DLD1 (cell line): ENCODE measurements at regions not wholly inside any gene's neighbourhood (a gene's known extent, or its start where the extent isn't known, plus 50 kb on each side); places are given as distances from the start of the nearest gene placed in this dataset.

Source experiments
- in situ Hi-C: cut with HindIII; loops from 2 replicates; pipeline ENCODE4 v1.10.0; 2017; ENCODE audit warnings: low sequenced_read_pairs

DNA sequence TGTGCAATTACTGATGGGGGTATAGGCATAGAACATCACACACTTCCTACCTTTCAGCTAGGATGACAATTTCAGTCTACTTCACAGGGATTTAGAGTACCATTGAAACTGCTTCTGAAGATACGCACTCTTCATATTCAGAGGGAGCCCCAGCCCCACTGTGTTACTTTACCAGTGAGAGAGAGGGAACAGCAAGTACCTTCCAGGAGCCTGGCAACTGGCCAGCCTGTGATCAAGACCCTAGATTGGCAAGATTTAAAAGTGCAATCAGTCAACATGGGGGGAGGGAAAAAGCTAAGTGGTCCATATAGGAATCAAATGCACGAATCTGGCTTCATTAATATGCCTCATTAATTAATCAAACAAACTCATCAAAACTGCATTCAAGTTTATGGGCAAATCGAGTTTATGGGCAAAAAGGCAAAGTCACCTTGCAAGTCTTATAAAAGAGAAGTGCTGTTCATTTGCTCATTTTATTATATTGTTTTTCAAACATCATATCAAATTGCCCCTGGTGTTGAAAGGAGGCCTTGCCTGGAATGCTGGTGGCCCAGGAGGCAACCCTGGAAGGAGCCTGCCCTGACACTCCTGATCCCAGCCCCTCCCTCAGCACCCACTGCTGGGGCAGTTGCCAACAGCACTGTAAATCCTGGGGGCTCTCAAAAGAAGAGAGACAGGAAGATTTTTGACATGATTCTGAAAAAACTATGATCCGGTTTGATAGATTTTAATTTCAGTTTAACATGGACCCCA lies 184.9 kb upstream of the DPT start:
- in situ Hi-C loops: no loop called here

DNA sequence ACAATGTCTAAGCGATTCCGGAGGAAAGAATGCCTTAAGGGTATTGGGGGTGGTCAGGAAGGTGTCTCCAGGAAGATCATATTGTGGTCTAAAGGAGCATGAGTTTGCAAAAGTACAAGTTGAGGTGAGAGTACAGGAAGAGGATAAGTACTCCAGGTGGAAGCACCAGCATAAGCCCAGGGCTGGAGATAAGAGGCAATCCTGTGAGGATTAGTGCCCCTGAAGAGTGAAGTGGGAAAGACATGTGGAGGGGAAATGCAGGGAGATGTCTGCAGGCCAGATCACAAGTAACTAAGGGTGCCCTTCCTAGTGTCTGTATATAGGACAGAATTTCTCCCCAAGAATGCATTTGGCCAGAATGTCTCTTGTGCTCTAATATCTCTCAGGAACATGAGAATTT lies 188.3 kb upstream of the DPT start:
- in situ Hi-C loops: no loop called here

DNA sequence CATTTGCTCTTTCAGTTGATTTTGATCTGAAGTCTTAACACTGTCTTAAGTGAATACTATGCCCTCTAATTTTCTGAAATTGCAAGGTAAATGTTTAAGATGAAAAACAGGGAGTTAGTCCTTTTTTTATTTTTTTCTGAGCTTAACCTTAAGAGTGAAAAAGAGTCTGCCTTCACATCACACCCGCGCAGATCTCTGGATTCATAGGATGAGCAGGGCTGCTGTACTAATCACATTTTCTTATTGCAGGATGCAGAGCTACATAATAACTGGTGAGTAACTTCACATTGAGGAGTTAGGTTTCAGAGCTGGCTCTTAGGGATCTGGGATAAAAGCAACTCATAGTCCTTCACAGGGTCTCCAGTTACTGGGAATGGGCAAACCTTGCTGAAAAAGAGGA lies 188.7 kb upstream of the ATP1B1 start:
- in situ Hi-C loops: no loop called here

DNA sequence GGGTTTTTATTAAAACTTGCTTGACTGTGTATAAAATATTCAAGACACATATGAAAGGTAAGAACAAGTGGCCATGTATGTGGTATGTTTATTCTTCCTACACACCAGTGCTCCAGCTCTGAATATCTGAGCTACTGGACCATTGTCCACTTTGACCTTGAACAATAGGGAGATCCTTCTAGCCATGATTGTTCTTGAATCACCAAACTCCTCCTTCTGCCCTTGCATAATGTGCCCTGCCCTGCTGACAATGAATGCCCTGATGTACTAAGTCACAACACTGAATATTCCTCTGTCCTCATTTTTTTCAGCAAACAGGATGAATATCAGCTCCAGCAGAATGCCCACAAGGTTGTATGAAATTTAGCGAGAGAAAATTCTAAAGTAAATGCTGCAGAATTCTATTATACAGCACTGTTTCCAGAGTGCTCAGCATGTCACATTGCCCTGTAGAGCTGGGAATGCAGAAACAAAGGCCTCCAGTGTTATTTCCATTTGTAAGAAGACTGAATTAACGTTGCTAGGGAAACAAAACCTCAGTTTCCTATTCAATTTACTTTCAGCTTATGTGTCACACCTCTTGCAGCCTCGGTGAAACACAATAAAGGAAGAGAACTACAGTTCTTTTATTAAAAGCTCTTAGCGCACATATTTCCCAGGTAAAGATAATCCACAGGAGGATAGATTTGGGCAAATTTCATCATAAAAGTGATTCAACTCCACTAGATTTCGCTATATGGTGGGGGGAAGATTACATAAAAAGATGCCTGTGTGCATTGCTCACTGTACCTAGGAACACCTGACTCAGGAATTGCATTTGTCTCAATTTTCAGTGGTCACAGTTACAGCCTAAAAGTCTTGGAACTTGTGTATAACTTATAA lies 187.4 kb upstream of the ATP1B1 start:
- in situ Hi-C loops: no loop called here

DNA sequence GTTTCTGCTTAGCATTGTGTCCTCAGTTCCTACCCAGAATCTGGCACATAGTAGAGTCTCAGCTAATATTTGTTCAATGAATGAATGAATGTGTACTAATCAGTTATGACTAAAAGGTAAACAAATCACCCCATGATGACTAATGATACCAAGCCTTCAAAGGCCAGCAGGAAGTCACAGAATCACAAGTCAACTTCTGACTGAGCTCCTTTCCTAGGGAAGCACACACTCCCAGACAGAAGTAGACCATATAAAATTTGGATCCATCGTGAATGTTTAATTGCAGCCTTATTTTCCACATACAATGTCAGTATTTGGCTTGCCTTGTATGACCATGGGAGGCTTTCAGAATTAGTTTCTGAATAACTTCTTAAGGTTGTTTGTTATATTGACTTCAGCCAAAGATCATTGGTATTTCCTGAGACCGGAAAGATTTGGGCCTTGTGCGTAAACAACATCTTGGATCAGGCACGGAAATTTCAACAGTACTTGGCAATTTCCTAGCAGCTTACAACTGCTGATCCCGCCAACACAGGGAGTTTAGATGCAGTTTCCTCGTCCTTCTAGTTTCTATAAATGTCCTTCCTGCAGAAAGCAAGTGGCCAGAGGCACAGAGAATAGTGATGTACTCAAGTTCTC lies 185.9 kb upstream of the ATP1B1 start:
- in situ Hi-C loops: no loop called here

DNA sequence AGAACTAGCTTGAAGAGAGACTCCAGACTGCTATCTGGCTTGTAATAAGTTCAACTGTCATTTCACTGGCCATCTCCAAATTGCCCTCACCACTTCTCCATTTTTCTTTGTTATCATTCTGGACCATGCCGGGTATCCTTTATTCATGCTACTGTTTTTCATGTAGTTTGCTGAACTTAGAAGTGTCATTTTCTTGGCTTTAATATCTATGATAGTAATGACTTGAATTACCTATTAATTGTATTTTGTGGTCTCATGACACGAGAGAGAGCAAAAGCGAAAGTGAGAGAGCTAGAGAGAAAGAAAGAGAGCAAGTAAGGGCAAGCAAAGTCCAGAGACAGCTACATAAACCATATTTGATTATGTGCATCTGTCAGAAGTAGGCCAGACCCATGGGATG lies 184.9 kb upstream of the ATP1B1 start:
- in situ Hi-C loops: no loop called here

DNA sequence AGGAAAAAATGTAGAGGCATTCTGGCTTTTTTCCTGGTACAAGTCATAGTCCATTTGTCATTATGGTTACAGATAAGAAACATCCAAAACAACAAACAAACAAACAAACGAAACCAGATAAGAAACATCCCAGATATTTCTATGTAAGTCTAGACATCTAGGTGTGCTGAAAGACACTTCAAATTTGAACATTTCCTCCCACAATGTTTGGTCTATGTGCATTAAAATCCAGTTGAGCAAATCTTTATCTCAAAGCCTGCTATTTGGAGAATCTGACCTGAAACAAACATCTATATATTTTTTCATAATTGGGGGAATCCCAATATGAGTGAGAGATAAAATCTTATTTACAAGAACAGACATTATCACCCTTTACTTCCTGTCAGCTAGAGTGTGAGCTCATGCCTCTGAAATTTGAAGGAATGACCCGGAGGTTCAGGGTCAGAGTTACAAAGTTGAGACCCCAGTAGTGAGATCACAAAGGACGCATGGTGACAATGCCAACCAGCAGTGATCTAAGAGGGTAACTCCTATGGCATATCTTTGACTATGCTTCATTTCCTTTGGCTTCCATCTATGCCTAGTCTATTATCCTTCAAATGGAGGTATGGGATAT lies 182.9 kb upstream of the ATP1B1 start:
- in situ Hi-C loops: no loop called here

DNA sequence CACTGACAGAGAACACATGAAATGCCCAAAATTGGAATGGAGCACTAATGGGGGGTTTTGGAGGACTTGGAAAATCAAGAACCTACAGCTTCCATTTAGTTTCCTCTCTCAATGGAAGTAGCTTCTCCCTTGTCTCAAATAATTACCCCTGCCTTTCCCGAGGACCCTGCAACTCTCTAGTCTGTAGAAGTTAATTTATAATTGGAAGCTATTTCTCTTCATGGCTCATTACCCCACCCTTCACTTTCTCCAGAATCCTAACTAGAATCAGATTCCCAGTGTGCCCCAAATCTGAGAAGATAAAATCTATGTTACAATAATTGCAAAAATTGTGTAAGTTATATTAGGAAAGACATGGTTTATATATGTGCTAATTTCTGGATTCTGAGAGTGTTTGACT lies 181.5 kb upstream of the ATP1B1 start:
- in situ Hi-C loops: no loop called here

DNA sequence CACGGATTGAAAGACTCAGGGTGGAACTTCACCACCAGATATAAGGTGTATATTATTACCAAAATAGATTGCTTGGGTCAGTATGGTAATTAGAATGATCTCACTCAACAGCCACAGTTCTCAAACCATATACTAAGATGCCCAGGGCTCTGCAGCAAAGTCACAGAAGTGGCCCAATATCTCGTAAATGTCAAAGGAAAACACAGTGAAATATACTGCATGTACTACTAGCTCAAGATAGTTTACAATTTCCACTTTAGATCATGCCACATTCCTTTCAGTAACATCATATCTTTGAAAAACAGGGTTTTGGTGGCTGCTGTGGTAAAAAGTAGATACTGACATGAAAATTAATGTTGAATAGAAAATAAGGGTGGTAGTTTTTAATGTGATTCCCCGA lies 180.3 kb upstream of the ATP1B1 start:
- in situ Hi-C loops: no loop called here

DNA sequence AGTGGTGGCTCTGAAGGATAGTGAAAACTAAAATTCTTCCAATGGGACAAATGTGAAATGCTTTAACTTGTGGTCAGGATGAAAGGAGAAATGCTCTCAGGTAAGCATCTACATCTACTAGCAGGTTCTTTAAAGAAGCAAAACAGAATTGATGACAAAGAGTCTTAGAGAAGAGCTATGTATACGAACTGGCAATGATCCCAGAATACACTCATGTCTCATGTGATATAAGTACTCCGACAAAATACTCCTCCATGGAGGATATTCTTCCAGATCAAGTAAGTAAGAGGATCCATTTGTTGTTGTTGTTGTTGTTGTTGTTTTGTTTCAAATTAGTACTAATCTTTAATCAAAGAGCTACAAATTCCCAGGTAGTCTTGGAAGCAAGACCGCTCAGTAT lies 174.0 kb upstream of the ATP1B1 start:
- in situ Hi-C loops: no loop called here

DNA sequence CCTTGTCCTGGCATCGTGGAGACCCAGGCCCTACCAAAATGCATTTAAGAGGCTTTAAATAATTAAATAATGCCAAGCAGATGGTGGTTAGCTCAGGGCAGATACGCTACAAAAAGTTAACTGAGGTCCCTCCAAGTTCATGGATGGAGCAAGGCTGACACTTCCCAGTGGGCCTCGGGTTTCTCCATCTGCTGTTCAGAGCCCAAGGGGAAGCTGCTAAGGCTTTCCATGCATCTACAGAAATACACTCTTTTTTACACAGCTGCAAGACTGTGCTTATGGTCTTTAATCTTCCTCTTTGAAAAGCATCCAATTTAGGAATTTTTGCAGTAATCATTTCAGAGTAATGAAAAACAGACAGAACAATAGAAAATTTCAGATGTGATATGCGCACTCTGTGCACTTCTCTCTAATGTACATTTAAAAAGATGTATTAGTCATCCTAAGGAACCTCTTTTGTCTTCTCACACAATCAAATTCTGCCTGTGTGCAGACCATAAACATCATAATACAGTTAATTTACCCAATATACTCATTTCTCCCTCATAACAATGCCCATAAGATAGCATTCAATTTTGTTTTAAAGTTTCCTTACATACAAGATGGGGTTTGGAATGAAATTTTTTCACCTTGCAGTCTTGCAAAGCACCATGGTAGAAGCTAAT lies 173.2 kb upstream of the ATP1B1 start:
- in situ Hi-C loops: no loop called here

DNA sequence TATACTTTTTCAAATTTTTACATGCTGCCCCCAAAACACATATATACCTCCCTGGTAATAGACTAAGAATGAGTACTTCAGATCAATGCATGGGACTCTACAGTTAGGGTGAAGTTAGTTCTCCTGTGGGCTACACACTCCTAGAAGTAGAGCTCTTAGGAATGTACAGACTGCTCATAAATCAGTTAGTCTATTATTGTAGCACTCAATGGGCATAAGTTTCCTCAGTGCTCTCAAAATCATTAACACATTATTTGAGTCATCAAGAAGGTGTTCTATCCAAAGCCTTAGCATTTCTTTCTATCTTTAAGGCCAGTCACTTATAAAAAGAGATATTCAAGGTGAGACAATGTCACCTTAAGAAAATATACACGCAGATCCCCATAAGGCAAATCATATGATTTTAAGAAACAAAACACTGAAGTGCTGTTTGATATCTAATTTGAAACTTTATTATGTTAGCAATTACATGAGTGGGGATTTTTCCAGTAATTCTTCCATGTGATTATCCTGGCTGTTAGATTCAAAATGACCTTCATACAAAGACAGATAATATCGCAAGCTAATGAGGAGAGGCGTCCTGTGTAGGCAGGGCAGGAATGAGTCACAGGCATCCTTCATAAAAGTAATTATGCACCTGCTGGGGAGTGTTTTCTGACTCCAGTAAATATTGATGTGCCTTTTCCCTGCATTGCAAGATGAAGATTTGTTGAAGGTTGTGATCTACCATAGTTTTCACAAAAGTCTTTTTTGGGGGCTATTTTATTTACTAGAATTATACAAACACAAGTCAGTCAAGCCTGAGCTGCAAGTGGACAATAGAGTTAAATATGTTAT lies 167.2 kb upstream of the ATP1B1 start:
- in situ Hi-C loops: no loop called here

DNA sequence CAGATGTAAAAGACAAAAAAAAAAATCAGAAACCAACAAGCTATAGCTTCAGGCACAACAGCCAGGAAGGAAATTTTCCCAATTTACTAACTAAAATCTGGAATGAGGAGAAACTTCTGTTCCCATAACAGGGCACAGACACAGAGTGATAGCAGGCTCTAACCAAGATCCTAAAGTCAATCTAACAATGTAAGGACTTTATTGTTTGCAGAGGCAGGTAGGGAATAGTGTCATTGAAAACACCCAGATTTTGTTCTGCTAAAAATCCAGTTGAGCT lies 166.6 kb upstream of the ATP1B1 start:
- in situ Hi-C loops: no loop called here

DNA sequence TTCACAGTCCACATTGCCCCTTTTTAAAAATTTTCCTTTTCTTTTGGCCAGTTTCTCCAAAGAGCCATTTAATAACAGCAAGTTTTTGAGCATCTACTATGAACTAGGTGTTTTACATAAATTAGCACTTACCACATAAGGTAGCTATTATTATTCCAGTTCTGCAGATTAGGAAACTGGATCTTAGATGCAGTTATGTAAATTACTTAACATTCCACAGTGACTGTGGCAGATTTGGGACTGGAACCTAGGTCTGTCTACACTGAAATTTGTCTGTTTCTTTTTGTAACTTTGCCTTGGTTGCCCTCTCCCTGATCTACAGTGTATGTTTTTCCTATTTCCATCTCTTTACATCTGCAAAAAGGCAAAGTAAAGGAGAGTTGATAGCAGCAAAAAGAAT lies 164.8 kb upstream of the ATP1B1 start:
- in situ Hi-C loops: no loop called here

DNA sequence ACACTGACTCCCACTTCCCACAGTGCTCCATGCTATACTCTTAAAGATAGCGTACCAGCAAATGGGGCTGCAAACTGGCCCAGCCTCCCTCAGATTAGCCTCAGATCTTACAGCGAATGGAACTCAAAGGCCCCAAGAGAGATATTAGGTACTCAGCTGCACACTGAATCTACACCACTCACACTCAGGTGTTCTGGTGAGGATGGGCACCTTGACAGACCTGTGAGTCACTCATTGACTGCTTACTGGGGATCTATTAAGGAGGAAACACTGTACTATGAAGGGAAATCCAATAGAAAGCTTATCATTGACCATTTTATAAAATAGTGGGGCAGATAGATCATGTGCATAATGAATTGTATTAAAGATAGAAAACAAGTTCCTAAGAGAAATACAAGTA lies 164.3 kb upstream of the ATP1B1 start:
- in situ Hi-C loops: no loop called here

DNA sequence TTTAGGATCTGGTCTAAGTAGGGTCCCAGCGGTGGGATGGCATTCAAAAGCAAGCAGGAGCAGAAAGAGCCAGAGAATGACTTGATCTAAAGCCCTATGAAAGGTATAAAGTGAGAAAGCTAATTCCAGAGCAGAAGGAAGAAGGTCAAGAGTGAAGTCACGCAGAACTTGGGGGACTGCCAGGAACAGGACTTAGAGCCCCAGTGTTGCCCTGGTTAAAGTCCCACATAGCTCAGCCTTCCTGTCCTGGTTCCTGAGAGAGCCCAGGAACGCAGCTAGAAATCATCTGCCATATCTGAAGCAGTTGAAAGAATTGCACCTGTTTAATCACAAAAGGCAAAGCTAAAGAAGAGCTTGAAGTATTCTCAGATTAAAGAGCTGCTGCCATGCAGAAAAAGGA lies 160.6 kb upstream of the ATP1B1 start:
- in situ Hi-C loops: no loop called here

DNA sequence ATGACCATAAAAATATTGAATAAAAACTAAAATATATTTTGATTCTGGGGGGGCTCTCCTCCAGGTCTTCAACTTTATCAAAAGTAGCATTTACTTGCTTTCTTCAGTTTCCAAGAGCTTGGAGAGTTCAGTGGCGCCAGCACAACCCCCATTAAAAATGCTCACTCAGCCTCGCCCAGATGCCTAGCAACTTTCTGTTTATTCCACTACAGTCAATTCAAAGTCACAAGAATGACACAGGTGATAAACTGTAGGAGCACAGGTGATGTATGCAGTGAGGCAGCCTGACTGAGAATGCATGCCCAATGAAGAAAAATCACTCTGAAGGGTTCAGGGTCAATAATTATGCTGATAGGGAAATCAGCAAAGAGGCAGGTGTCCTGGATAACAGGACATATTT lies 159.4 kb upstream of the ATP1B1 start:
- in situ Hi-C loops: no loop called here

DNA sequence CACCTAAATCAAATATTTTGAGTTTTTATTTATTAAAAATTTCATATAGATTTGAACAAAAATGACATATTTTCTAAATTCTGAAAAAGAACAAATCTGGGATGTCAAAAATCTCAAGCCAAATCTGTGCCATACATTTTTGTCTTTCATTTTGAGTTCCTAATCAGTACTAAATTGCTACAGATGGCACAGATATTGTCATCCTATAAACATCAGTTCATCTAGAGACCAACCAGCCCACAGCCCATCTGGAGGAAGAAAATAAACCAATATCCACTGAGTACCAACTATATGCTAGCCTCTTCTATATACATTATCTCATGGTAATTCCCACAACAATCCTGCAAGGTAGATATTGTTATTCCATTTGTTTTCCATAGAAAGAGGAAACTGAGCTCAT lies 156.8 kb upstream of the ATP1B1 start:
- in situ Hi-C loops: no loop called here

DNA sequence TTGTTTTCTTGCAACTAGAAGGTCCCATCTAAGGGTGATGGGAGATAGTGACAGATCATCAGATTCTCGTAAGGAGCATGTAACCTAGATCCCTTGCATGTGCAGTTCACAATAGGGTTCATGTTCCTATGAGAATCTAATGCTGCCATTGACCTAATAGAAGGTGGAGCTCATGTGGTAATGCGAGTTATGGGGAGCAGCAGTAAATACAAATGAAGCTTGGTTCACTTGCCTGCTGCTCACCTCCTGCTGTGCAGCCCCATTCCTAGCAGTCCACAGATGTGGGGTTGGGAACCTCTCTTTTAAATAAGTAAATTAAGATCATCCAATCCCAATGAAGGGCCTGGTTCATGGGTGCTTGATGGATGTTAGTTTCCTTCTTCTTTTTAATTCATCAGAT lies 148.7 kb upstream of the ATP1B1 start:
- in situ Hi-C loops: no loop called here

DNA sequence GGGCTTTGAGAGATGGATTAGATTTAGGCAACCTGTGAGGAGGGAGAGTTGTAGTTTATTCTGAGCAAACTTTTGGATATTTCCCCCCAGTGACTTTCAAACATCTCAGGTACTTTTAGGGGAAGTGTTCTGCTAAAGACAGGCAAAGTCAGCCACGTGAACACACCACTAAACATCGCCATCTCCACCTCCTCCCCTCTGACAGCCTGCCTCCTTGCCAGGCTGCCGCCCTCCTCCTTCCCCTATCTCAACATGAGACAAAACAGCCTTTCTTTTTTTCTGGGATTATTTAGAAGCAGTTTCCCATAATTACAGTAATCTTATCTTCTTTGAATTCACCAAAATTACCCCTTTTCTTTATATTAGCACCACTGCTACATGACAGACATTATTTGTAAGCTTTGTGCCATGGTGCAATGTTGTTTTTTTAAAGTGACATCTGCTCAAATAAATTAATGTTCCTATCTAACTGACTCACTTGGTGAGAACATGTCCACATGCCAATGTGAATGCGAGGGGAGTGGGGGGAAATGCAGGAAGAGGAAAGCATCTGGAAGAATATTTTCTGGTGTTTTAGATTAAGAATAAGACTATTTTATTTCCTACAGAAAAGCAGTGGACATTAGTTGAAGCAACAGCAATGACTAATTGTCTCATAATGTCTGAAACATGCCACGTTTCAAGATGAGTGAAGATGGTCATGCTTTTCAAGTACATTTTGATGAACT lies 147.8 kb upstream of the ATP1B1 start:
- in situ Hi-C loops: no loop called here
